Omental fat pad (tissue), 3 donors: ENCODE measurements at regions not wholly inside any gene's neighbourhood (a gene's known extent, or its start where the extent isn't known, plus 50 kb on each side); places are given as distances from the start of the nearest gene placed in this dataset.

Experiments
- ATAC-seq: fragments of 150-250 bp; one replicate; pipeline ENCODE4 v1.9.1; 2016; ENCODE audit warnings: mild to moderate bottlenecking, moderate library complexity; ENCODE audit not compliant: low FRiP score
- DNase-seq: peaks from one replicate; pipeline ENCODE4 v3.0.0-alpha.2; 2019; ENCODE audit warnings: low spot score
- CTCF ChIP-seq, 3 donors: fragments of 450-650 bp; IDR thresholded peaks; one replicate each; pipeline ENCODE4 v1.5.1; 2016 to 2017; ENCODE audit warnings: antibody characterized with exemption in 3 of 3, mild to moderate bottlenecking in 3 of 3, moderate library complexity in 2 of 3

GRCh38 chr6:8969747-8970146, 534.4 kb upstream of the SLC35B3 start:
- TF ChIP-seq CTCF (IDR thresholded peaks at IDR 0.05) = no peak
- ATAC-seq = no peak

GRCh38 chr6:8958894-8959511, 523.7 kb upstream of the SLC35B3 start:
- DNase-seq = no peak
- TF ChIP-seq CTCF (IDR thresholded peaks at IDR 0.05) = no peak

More at GRCh38 chr6:8969747-8970146, 534.4 kb upstream of the SLC35B3 start:
- no peak for DNase-seq

GRCh38 chr6:8953310-8953709, 518.0 kb upstream of the SLC35B3 start:
- TF ChIP-seq CTCF (IDR thresholded peaks at IDR 0.05) = no peak
- no peak for ATAC-seq
- DNase-seq = no peak

More at GRCh38 chr6:8958894-8959511, 523.7 kb upstream of the SLC35B3 start:
- no peak for ATAC-seq

GRCh38 chr6:8948733-8949132, 513.4 kb upstream of the SLC35B3 start:
- no peak for ATAC-seq
- TF ChIP-seq CTCF (IDR thresholded peaks at IDR 0.05) = no peak

GRCh38 chr6:8947900-8948299, 512.6 kb upstream of the SLC35B3 start:
- ATAC-seq = no peak

More at GRCh38 chr6:8948733-8949132, 513.4 kb upstream of the SLC35B3 start:
- DNase-seq = no peak

GRCh38 chr6:8944548-8944947, 509.2 kb upstream of the SLC35B3 start:
- no peak for DNase-seq
- ATAC-seq = no peak
- no peak for TF ChIP-seq CTCF (IDR thresholded peaks at IDR 0.05)

More at GRCh38 chr6:8947900-8948299, 512.6 kb upstream of the SLC35B3 start:
- DNase-seq = no peak
- no peak for TF ChIP-seq CTCF (IDR thresholded peaks at IDR 0.05)

- ATAC-seq (no peak), DNase-seq (no peak)
- no peak for TF ChIP-seq CTCF (IDR thresholded peaks at IDR 0.05)
Observed at GRCh38 chr6:8943073-8943472, 507.7 kb upstream of the SLC35B3 start.
